ENCODE measurements at regions not wholly inside any gene's neighbourhood (a gene's known extent, or its start where the extent isn't known, plus 50 kb on each side); places are given as distances from the start of the nearest gene placed in this dataset.

DNA sequence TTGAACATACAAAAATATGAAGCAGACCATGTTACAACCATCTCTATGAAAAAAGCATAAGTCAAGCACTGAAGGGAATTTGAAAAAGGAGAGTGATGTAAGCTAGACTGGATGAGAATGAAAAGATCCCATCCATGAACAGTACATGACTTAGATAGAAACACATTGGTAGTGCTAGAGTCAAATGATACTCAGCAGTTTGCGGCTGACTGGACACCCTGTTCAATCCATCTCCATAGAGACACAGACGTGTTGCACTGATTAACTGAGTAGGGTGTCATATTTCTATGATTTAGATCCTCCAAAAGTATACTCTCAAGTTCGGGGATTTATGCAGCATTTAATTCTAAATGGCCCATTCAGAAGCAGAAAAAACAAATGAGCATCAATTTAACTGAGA is 674.3 kb upstream of the NRXN1 start:
- TF ChIP-seq, protein P1, sequence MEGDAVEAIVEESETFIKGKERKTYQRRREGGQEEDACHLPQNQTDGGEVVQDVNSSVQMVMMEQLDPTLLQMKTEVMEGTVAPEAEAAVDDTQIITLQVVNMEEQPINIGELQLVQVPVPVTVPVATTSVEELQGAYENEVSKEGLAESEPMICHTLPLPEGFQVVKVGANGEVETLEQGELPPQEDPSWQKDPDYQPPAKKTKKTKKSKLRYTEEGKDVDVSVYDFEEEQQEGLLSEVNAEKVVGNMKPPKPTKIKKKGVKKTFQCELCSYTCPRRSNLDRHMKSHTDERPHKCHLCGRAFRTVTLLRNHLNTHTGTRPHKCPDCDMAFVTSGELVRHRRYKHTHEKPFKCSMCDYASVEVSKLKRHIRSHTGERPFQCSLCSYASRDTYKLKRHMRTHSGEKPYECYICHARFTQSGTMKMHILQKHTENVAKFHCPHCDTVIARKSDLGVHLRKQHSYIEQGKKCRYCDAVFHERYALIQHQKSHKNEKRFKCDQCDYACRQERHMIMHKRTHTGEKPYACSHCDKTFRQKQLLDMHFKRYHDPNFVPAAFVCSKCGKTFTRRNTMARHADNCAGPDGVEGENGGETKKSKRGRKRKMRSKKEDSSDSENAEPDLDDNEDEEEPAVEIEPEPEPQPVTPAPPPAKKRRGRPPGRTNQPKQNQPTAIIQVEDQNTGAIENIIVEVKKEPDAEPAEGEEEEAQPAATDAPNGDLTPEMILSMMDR (conservative IDR thresholded peaks at IDR 0.05; ENCODE audit: low read depth, low read length), result no peak
- no peak for TF ChIP-seq EZH2 (IDR thresholded peaks at IDR 0.05; ENCODE audit: borderline replicate concordance, low read depth, low read length, poor library complexity, severe bottlenecking)
